ENCODE measurements at regions not wholly inside any gene's neighbourhood (a gene's known extent, or its start where the extent isn't known, plus 50 kb on each side); places are given as distances from the start of the nearest gene placed in this dataset.

DNA sequence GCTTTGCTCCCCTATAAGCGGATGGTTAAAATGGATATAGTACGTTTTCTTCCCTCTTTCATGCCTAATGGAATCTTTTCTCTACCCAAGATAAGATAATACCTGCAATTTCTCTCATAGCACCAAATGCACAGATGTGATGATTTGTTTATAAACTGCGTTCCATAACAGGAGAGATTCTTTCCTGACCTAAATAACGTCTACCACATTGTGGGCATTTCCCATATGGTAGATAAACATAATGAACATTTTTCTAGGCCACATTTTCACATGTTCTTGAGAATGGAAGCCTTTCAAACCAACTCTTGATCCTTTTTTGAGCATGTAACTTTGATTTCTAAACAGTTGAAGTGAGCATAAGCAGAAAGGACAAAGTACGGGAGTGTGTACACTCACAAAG is 448.5 kb downstream of the CSNK1G3 start:
- no TSS peak for BruUV-seq (replicated peaks)
- no peaks in the 10 kb centered on the region for H4K20me1 ChIP-seq (ENCODE audit: insufficient read depth)
- no peak overlapping the region for H3K4me3 ChIP-seq (replicated peaks in 1 of 2; ENCODE audit: low read depth in 1 of 2, low read length in 2 of 2)
- no peaks in the 10 kb centered on the region for H3K9me2 ChIP-seq (ENCODE audit: insufficient read depth)
- intact Hi-C loops (cut with micrococcal nuclease): no loop called here
- H3K36me3 ChIP-seq (ENCODE audit: control insufficient read depth in 1 of 2, insufficient read depth in 2 of 2, low read length in 2 of 2): no peaks in the 10 kb centered on the region
- DNase-seq (ENCODE audit: low read depth, low spot score): no peak
- H2AFZ ChIP-seq (ENCODE audit: low read depth, low read length, poor library complexity, severe bottlenecking): no peak overlapping the region
- RAD21 ChIA-PET (ENCODE audit: low non-redundant PET in 1 of 2, low total read pairs in 2 of 2, uncharacterized antibody in 2 of 2, unreplicated experiment in 2 of 2): no interaction called here
- H3K4me1 ChIP-seq (ENCODE audit: control insufficient read depth in 1 of 2, insufficient read depth in 2 of 2, low read length in 2 of 2): no peaks in the 10 kb centered on the region
- no peak for TF ChIP-seq CTCF (IDR thresholded peaks at IDR 0.05 in 2 of 3, conservative IDR thresholded peaks at IDR 0.05 in 1 of 3; ENCODE audit: borderline replicate concordance in 1 of 3, insufficient read depth in 1 of 3, low read depth in 2 of 3, low read length in 2 of 3)
- TF ChIP-seq EGR1 (IDR thresholded peaks at IDR 0.05; ENCODE audit: low read depth): no peak
- TF ChIP-seq EZH2 (IDR thresholded peaks at IDR 0.05): no peak
- no peak for TF ChIP-seq FOSL1 (IDR thresholded peaks at IDR 0.05; ENCODE audit: low read depth)
- no peak for TF ChIP-seq YY1 (IDR thresholded peaks at IDR 0.05; ENCODE audit: extremely low read depth, insufficient replicate concordance, low read depth, low read length)
- no peak for TF ChIP-seq POLR2A (IDR thresholded peaks at IDR 0.05; ENCODE audit: borderline replicate concordance, extremely low read depth, insufficient read depth, insufficient read length)
- no peak for TF ChIP-seq POLR2AphosphoS5 (IDR thresholded peaks at IDR 0.05; ENCODE audit: low read depth, low read length)
- no peak for TF ChIP-seq ZNF274 (IDR thresholded peaks at IDR 0.05; ENCODE audit: low read depth, low read length)
- TF ChIP-seq TCF7L2 (IDR thresholded peaks at IDR 0.05; ENCODE audit: borderline replicate concordance, extremely low read depth, insufficient read depth, insufficient read length): no peak
- no peak for TF ChIP-seq RAD21 (IDR thresholded peaks at IDR 0.05; ENCODE audit: low read depth)
- TF ChIP-seq SP1 (IDR thresholded peaks at IDR 0.05; ENCODE audit: low read depth): no peak
- TF ChIP-seq, protein P1, sequence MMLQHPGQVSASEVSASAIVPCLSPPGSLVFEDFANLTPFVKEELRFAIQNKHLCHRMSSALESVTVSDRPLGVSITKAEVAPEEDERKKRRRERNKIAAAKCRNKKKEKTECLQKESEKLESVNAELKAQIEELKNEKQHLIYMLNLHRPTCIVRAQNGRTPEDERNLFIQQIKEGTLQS (IDR thresholded peaks at IDR 0.05): no peak
- no peak for TF ChIP-seq JUND (IDR thresholded peaks at IDR 0.05)
- H3K27me3 ChIP-seq (ENCODE audit: insufficient read depth, low read length): no peaks in the 10 kb centered on the region
- no peaks in the 10 kb centered on the region for H3K79me2 ChIP-seq (ENCODE audit: insufficient read depth, low read length)
- H3K9ac ChIP-seq (ENCODE audit: low read length): no peak overlapping the region
- ATAC-seq: no peak
- CTCF ChIA-PET: no interaction called here
- H3K4me2 ChIP-seq (ENCODE audit: low read length): no peak overlapping the region
- POLR2A ChIA-PET: no interaction called here
- no peaks in the 10 kb centered on the region for H3K9me3 ChIP-seq (ENCODE audit: control insufficient read depth in 1 of 2, insufficient read depth in 1 of 2, low read depth in 1 of 2, low read length in 2 of 2)
- no peak overlapping the region for H3K27ac ChIP-seq (ENCODE audit: low read depth, low read length)

Data from HCT116 (cell line).